GM12878 (cell line): ENCODE measurements at regions not wholly inside any gene's neighbourhood (a gene's known extent, or its start where the extent isn't known, plus 50 kb on each side); places are given as distances from the start of the nearest gene placed in this dataset.
"Not testable (repeated sequence)": the region's sequence is repeated elsewhere in the genome, so short reads cannot be mapped to it uniquely, and the experiment has no call there.

Source experiments
- ATAC-seq: fragments of 200-7000 bp; cut with Tn5 transposase; 3 replicates; pipeline ENCODE4 v1.9.1; 2020; ENCODE audit warnings: mild to moderate bottlenecking, moderate library complexity
- BruUV-seq: library from RNA; stranded (reverse); fragments of 400-500 nt; replicated peaks from 2 replicates; lab custom pipeline; 2021; lab: Mats Ljungman, UMichigan
- CTCF ChIA-PET: fragments of 300-600 bp; sonication (Branson Sonifier 250); formaldehyde crosslinking; extraction: SDS; loops from one replicate; lab custom pipeline; 2021; ENCODE audit warnings: inconsistent platforms; lab: Yijun Ruan, JAX
- POLR2A ChIA-PET: fragments of 350-600 bp; formaldehyde crosslinking; extraction: SDS; loops from one replicate; lab custom pipeline; 2021; ENCODE audit warnings: inconsistent platforms; lab: Charles Lee
- RAD21 ChIA-PET: fragments of 300-600 bp; sonication (Branson Sonifier 250); formaldehyde crosslinking; loops from one replicate; lab custom pipeline; 2023; ENCODE audit warnings: antibody characterized with exemption; ENCODE audit not compliant: unreplicated experiment; lab: Charles Lee
- SMC1A ChIA-PET: fragments of 300-600 bp; sonication (Branson Sonifier 250); formaldehyde crosslinking; loops from one replicate; lab custom pipeline; 2023; ENCODE audit not compliant: unreplicated experiment, uncharacterized antibody; lab: Charles Lee
- DNase-seq: peaks from one replicate; pipeline ENCODE4 v3.0.0-alpha.2; 2011; ENCODE audit warnings: low read depth, low spot score
- FAIRE-seq: peaks from 3 replicates; lab custom pipeline; 2011; peaks lifted over from hg19 to GRCh38; lab: Jason Lieb, UNC
- H2AFZ ChIP-seq: 2 replicates; pipeline ENCODE4 v1.6.0; 2011; ENCODE audit warnings: low read depth, low read length, control low read depth; ENCODE audit not compliant: control insufficient read depth
- H3K27ac ChIP-seq: 2 replicates; pipeline ENCODE4 v1.5.1; 2011; ENCODE audit warnings: control low read depth; ENCODE audit not compliant: control insufficient read depth, insufficient read depth
- H3K27me3 ChIP-seq, 2 experiments: replicated peaks in 1 of 2; 2 replicates each; pipeline versions ENCODE4 v1.6.0 to v1.6.1; 2011; ENCODE audit warnings: low read length in 1 of 2; ENCODE audit not compliant: control insufficient read depth in 2 of 2, insufficient read depth in 2 of 2
- H3K36me3 ChIP-seq, 2 experiments: 2 replicates each; pipeline ENCODE4 v1.5.1; 2011; ENCODE audit warnings: low read length in 1 of 2; ENCODE audit not compliant: control insufficient read depth in 2 of 2, insufficient read depth in 2 of 2
- H3K4me1 ChIP-seq: 2 replicates; pipeline ENCODE4 v1.6.1; 2011; ENCODE audit warnings: mild to moderate bottlenecking, low read length, moderate library complexity, mixed read lengths; ENCODE audit not compliant: control insufficient read depth, insufficient read depth
- H3K4me2 ChIP-seq: 2 replicates; pipeline ENCODE4 v1.6.0; 2011; ENCODE audit warnings: control low read depth; ENCODE audit not compliant: control insufficient read depth, insufficient read depth
- H3K4me3 ChIP-seq: fragments of 200-600 bp; sonication (generic); 2 replicates; pipeline ENCODE4 v1.5.1; 2016
- H3K79me2 ChIP-seq: 2 replicates; pipeline ENCODE4 v1.6.0; 2011; ENCODE audit warnings: low read length; ENCODE audit not compliant: control insufficient read depth, insufficient read depth
- H3K9ac ChIP-seq: 2 replicates; pipeline ENCODE4 v1.8.0; 2011; ENCODE audit warnings: low read length, control low read depth, mixed read lengths; ENCODE audit not compliant: control insufficient read depth, insufficient read depth
- H3K9me3 ChIP-seq: replicated peaks from 3 replicates; pipeline ENCODE4 v1.5.1; 2011; ENCODE audit warnings: mild to moderate bottlenecking, low read length; ENCODE audit not compliant: control insufficient read depth, insufficient read depth
- H4K20me1 ChIP-seq: 2 replicates; pipeline ENCODE4 v1.6.0; 2011; ENCODE audit not compliant: control insufficient read depth, insufficient read depth
- WGBS: methylation state at CpG from one replicate; pipeline ENCODE4 v1.1.6; 2016; ENCODE audit warnings: low lambda C conversion rate; ENCODE audit not compliant: insufficient replicate concordance, insufficient coverage; ENCODE audit errors: missing lambda C conversion rate; 5-methylcytosine and 5-hydroxymethylcytosine counted together
- in situ Hi-C: fragments of 300-500 bp; cut with MboI; formaldehyde crosslinking; loops from 9 replicates; pipeline ENCODE4 v1.14.3; 2018; ENCODE audit warnings: mixed read lengths
- intact Hi-C: fragments of 100-400 bp; cut with micrococcal nuclease; formaldehyde crosslinking; loops from one replicate; pipeline ENCODE4 v1.14.2; 2022; ENCODE audit not compliant: unreplicated experiment
- TF ChIP-seq, protein P1 (sequence below): fragments of 450-650 bp; formaldehyde crosslinking; IDR thresholded peaks from 2 replicates; pipeline ENCODE4 v1.5.0; 2022; ENCODE audit warnings: mild to moderate bottlenecking, missing genetic modification characterization

DNA sequence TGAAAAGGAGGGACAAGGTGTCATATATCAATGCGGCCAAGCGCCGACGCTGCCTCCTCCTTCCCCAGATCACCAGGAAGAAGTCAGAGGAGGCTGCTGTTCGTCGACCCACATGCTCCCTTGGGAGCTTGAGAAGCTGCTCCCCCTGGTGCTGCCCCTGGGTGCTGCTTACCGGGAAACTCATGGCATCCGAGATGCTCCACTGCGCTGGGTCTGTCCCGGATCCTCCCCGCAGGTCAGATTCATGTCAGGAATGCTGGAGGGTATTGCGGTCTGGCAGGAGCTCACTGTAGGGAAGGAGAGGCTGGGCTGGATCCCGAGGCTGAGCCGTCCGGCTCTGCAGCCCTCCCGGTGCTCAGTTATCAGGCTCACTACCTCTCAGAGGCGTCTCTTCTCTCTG, 123.7 kb upstream of the FAM20C start:
- POLR2A ChIA-PET = no interaction called here
- SMC1A ChIA-PET = no interaction called here
- H3K4me3 ChIP-seq = no peak overlapping the region
- H3K9ac ChIP-seq = no peak overlapping the region
- H2AFZ ChIP-seq = no peak overlapping the region
- no peaks in the 10 kb centered on the region for H3K9me3 ChIP-seq
- WGBS = 56% methylated on average over 17 of the region's 17 CpGs
- no peaks in the 10 kb centered on the region for H4K20me1 ChIP-seq
- DNase-seq (no peak), FAIRE-seq (no peak), ATAC-seq (no peak)
- no peak overlapping the region for H3K27ac ChIP-seq
- no peaks in the 10 kb centered on the region for H3K36me3 ChIP-seq
- no peak overlapping the region for H3K4me2 ChIP-seq
- CTCF ChIA-PET = no interaction called here
- H3K79me2 ChIP-seq = no peaks in the 10 kb centered on the region
- no TSS peak for BruUV-seq
- RAD21 ChIA-PET = no interaction called here
- no peaks in the 10 kb centered on the region for H3K27me3 ChIP-seq
- intact Hi-C loops = no loop called here
- in situ Hi-C loops = no loop called here
- TF ChIP-seq, protein P1, sequence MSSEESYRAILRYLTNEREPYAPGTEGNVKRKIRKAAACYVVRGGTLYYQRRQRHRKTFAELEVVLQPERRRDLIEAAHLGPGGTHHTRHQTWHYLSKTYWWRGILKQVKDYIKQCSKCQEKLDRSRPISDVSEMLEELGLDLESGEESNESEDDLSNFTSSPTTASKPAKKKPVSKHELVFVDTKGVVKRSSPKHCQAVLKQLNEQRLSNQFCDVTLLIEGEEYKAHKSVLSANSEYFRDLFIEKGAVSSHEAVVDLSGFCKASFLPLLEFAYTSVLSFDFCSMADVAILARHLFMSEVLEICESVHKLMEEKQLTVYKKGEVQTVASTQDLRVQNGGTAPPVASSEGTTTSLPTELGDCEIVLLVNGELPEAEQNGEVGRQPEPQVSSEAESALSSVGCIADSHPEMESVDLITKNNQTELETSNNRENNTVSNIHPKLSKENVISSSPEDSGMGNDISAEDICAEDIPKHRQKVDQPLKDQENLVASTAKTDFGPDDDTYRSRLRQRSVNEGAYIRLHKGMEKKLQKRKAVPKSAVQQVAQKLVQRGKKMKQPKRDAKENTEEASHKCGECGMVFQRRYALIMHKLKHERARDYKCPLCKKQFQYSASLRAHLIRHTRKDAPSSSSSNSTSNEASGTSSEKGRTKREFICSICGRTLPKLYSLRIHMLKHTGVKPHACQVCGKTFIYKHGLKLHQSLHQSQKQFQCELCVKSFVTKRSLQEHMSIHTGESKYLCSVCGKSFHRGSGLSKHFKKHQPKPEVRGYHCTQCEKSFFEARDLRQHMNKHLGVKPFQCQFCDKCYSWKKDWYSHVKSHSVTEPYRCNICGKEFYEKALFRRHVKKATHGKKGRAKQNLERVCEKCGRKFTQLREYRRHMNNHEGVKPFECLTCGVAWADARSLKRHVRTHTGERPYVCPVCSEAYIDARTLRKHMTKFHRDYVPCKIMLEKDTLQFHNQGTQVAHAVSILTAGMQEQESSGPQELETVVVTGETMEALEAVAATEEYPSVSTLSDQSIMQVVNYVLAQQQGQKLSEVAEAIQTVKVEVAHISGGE (CRISPR knock-in tag) = no peak
- H3K4me1 ChIP-seq = no peaks in the 10 kb centered on the region

DNA sequence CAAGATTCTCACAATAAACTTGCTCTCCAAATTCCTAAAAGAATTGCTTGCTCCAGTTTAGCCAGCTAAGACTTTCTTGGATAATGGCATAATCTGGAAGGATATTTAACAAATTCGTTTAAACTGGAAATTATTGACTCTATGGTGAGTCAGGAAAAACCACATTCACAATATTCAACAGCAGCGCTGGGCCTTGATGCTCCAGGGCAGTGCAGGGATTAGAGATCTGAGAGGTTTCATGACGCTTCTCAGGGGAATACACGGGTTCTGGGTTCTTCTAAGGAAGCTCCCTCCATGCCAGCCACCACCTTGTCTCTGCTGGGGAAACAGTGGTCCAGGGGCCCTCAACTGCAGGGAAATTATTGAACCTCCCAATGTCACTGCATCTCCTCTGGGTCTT, 123.3 kb upstream of the FAM20C start:
- H3K79me2 ChIP-seq, ATAC-seq, H3K4me3 ChIP-seq, H3K4me1 ChIP-seq, POLR2A ChIA-PET, H4K20me1 ChIP-seq, CTCF ChIA-PET, intact Hi-C loops, H3K4me2 ChIP-seq, H3K9ac ChIP-seq, H3K36me3 ChIP-seq, H2AFZ ChIP-seq, BruUV-seq, in situ Hi-C loops, FAIRE-seq, H3K27ac ChIP-seq, H3K9me3 ChIP-seq, H3K27me3 ChIP-seq, DNase-seq, RAD21 ChIA-PET, SMC1A ChIA-PET: not testable (repeated sequence)
- no CpG with 5 or more reads among the region's 4 CpGs for WGBS

DNA sequence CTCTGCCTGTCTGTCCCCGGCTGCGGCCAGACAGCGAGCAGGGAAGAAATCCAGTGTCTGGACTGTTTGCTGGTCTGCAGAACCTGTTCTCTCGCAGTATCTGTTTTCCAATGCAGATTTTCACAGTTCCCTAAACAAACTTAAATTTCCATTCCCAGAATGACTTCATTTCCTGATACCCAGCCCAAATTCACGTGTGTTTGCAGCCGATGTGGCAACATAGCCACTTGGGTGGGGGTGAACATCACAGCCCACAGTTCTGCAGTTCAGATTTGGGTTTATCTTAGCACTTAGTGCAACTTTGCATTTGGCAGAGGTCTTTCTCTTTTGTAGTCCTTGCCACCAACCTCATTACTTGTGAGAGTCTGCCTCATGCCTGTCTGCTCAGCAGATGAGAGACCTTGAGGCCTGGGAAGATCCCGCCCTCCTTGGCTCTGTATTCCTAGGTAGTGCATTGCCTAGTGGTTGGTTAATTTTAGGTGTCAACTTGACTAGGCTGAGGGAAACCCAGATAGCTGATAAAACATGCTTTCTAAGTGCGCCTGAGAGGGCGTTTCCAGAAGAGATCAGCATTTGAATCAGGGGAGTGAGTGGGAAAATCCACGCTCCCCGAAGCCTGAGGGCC, 122.8 kb upstream of the FAM20C start:
- H3K79me2 ChIP-seq, ATAC-seq, H3K27me3 ChIP-seq, FAIRE-seq, H3K9ac ChIP-seq, H3K4me3 ChIP-seq, CTCF ChIA-PET, BruUV-seq, POLR2A ChIA-PET, SMC1A ChIA-PET, intact Hi-C loops, in situ Hi-C loops, DNase-seq, H4K20me1 ChIP-seq, H3K27ac ChIP-seq, H3K4me1 ChIP-seq, H3K36me3 ChIP-seq, RAD21 ChIA-PET, H2AFZ ChIP-seq, H3K4me2 ChIP-seq, H3K9me3 ChIP-seq: not testable (repeated sequence)
- 35% methylated on average over 5 of the region's 11 CpGs for WGBS
